ENCODE measurements at regions not wholly inside any gene's neighbourhood (a gene's known extent, or its start where the extent isn't known, plus 50 kb on each side); places are given as distances from the start of the nearest gene placed in this dataset.

DNA sequence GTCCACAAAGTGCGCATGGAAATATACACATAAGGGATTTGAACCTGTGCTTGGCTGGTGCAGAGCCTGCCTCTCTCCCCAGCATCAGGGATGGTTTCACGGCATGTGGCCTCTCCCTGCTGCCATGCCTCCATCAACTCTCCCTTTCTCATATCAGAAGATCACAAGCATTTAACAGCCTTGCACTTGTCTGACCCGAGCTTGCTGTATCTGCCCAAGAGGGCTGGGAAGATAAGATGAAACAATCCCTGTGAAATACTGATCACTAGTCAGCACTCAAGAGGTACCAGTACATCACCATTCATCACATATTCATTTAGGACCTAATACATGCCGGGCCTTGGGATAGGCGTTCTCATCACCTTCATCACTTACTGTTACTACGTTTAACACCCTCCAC is 107.6 kb upstream of the ARHGEF3 start:
- no peaks in the 10 kb centered on the region for H3K27me3 ChIP-seq (ENCODE audit: control insufficient read depth in 2 of 2, insufficient read depth in 2 of 2, low read length in 2 of 2)
- H3K4me3 ChIP-seq (replicated peaks in 1 of 3; ENCODE audit: low read depth in 2 of 3, low read length in 3 of 3) = no peak overlapping the region
- no peaks in the 10 kb centered on the region for H3K4me1 ChIP-seq (ENCODE audit: control insufficient read depth in 1 of 2, insufficient read depth in 2 of 2, low read length in 2 of 2)
- H3K79me2 ChIP-seq (ENCODE audit: insufficient read depth, low read length) = no peaks in the 10 kb centered on the region
- no peak for DNase-seq
- H3K36me3 ChIP-seq (replicated peaks in 1 of 2; ENCODE audit: control insufficient read depth in 1 of 2, insufficient read depth in 2 of 2, low read length in 2 of 2) = no peaks in the 10 kb centered on the region
- Mint-ChIP-seq H3K4me1 (peaks cover 2% of the 10 kb centered on the region), H3K27ac (no peak overlapping the region), H3K4me3 (no peak overlapping the region), H3K36me3 (no peaks in the 10 kb centered on the region), H3K9me3 (peaks cover 0 to 1% (median 0%) of the 10 kb centered on the region in 7 donors), H3K27me3 (ENCODE audit: low read depth in 3 of 3) (peaks cover 0 to 2% (median 0%) of the 10 kb centered on the region in 3 donors)
- no peak overlapping the region for H2AFZ ChIP-seq (ENCODE audit: insufficient read depth, low read depth, low read length, poor library complexity, severe bottlenecking)
- no peaks in the 10 kb centered on the region for H4K20me1 ChIP-seq (ENCODE audit: insufficient read depth, low read length)
- intact Hi-C loops (cut with micrococcal nuclease) = no loop called here
- no peak overlapping the region for H3K9ac ChIP-seq (ENCODE audit: insufficient read depth, low read length, poor library complexity, severe bottlenecking)
- H3K27ac ChIP-seq (ENCODE audit: low read depth in 1 of 2, low read length in 2 of 2) = no peak overlapping the region
- H3K4me2 ChIP-seq (replicated peaks; ENCODE audit: extremely low read depth, low read length, poor library complexity, severe bottlenecking) = no peak overlapping the region
- no peaks in the 10 kb centered on the region for H3K9me3 ChIP-seq (replicated peaks in 1 of 2; ENCODE audit: control insufficient read depth in 1 of 2, insufficient read depth in 1 of 2, low read length in 2 of 2)
- 100% methylated on average over 2 of the region's 6 CpGs for WGBS (ENCODE audit: insufficient coverage)
- TF ChIP-seq CTCF (IDR thresholded peaks at IDR 0.05) = no peak

GRCh38 chr3:56908004-56908403 is 106.3 kb upstream of the ARHGEF3 start:
- Histone ChIP-seq H3K9ac (ENCODE audit: insufficient read depth, low read length, poor library complexity, severe bottlenecking) (no peak overlapping the region), H3K27ac (ENCODE audit: low read depth in 1 of 2, low read length in 2 of 2) (no peak overlapping the region), H3K4me1 (ENCODE audit: control insufficient read depth in 1 of 2, insufficient read depth in 2 of 2, low read length in 2 of 2) (no peaks in the 10 kb centered on the region), H3K4me2 (replicated peaks; ENCODE audit: extremely low read depth, low read length, poor library complexity, severe bottlenecking) (no peak overlapping the region), H3K9me3 (replicated peaks in 1 of 2; ENCODE audit: control insufficient read depth in 1 of 2, insufficient read depth in 1 of 2, low read length in 2 of 2) (no peaks in the 10 kb centered on the region), H2AFZ (ENCODE audit: insufficient read depth, low read depth, low read length, poor library complexity, severe bottlenecking) (no peak overlapping the region), H3K27me3 (ENCODE audit: control insufficient read depth in 2 of 2, insufficient read depth in 2 of 2, low read length in 2 of 2) (no peaks in the 10 kb centered on the region), H3K79me2 (ENCODE audit: insufficient read depth, low read length) (no peaks in the 10 kb centered on the region), H3K36me3 (replicated peaks in 1 of 2; ENCODE audit: control insufficient read depth in 1 of 2, insufficient read depth in 2 of 2, low read length in 2 of 2) (no peaks in the 10 kb centered on the region), H3K4me3 (replicated peaks in 1 of 3; ENCODE audit: low read depth in 2 of 3, low read length in 3 of 3) (no peak overlapping the region), H4K20me1 (ENCODE audit: insufficient read depth, low read length) (no peaks in the 10 kb centered on the region)
- no CpG with 5 or more reads among the region's 5 CpGs for WGBS (ENCODE audit: insufficient coverage)
- no peak overlapping the region for H3K27ac Mint-ChIP-seq
- no peaks in the 10 kb centered on the region for H3K36me3 Mint-ChIP-seq
- DNase-seq = no peak
- no peak overlapping the region for H3K4me3 Mint-ChIP-seq
- no peaks in the 10 kb centered on the region for H3K9me3 Mint-ChIP-seq
- H3K4me1 Mint-ChIP-seq = peaks cover 2% of the 10 kb centered on the region
- peaks cover 0 to 2% (median 0%) of the 10 kb centered on the region in 3 donors for H3K27me3 Mint-ChIP-seq (ENCODE audit: low read depth in 3 of 3)
- TF ChIP-seq CTCF (IDR thresholded peaks at IDR 0.05) = no peak
- intact Hi-C loops (cut with micrococcal nuclease) = no loop called here
